HUDEP-2 (cell line): ENCODE measurements at regions not wholly inside any gene's neighbourhood (a gene's known extent, or its start where the extent isn't known, plus 50 kb on each side); places are given as distances from the start of the nearest gene placed in this dataset.
A peak's percentile ranks its signal among the peaks of the same experiment; 100 is the strongest.

Experiments used
- DNase-seq, 76 experiments: peaks; one replicate each; lab custom pipeline; 2025; ENCODE audit not compliant: unreplicated experiment in 76 of 76; lab: John Stamatoyannopoulos, UW

- no peak for DNase-seq
Observed at GRCh38 chr4:175946472-175947116, 119.0 kb upstream of the WDR17 start.

- peak in 3 of 76 experiments; percentile 0 to 15 (median 2) for DNase-seq
Observed at GRCh38 chr4:175947117-175947722, 118.4 kb upstream of the WDR17 start.

- no peak for DNase-seq
Observed at GRCh38 chr4:175951794-175952193, 113.8 kb upstream of the WDR17 start.

- DNase-seq = no peak
Observed at GRCh38 chr4:175953116-175953515, 112.5 kb upstream of the WDR17 start.

GRCh38 chr4:175953960-175954521 is 111.6 kb upstream of the WDR17 start:
- DNase-seq = peak in 5 of 76 experiments; percentile 1 to 5 (median 3)

GRCh38 chr4:175954685-175955084 is 111.0 kb upstream of the WDR17 start:
- DNase-seq = peak in 1 of 76 experiments; percentile 3

GRCh38 chr4:175961604-175962003 is 104.0 kb upstream of the WDR17 start:
- DNase-seq = no peak

- DNase-seq = no peak
Observed at GRCh38 chr4:175970072-175970471, 95.6 kb upstream of the WDR17 start.

- DNase-seq = no peak
Observed at GRCh38 chr4:175970724-175971123, 94.9 kb upstream of the WDR17 start.

- DNase-seq = no peak
Observed at GRCh38 chr4:175971388-175972179, 94.1 kb upstream of the WDR17 start.

GRCh38 chr4:175973027-175973923 is 92.4 kb upstream of the WDR17 start:
- no peak for DNase-seq

GRCh38 chr4:175983636-175984035 is 82.0 kb upstream of the WDR17 start:
- DNase-seq = no peak

GRCh38 chr4:175986668-175987067 is 79.0 kb upstream of the WDR17 start:
- DNase-seq = no peak

GRCh38 chr4:175988511-175988910 is 77.1 kb upstream of the WDR17 start:
- DNase-seq = no peak

GRCh38 chr4:175996206-175996605 is 69.4 kb upstream of the WDR17 start:
- no peak for DNase-seq

- no peak for DNase-seq
Observed at GRCh38 chr4:175997291-175997690, 68.3 kb upstream of the WDR17 start.

- no peak for DNase-seq
Observed at GRCh38 chr4:175998782-175999181, 66.9 kb upstream of the WDR17 start.

- DNase-seq = no peak
Observed at GRCh38 chr4:175999944-176000343, 65.7 kb upstream of the WDR17 start.

GRCh38 chr4:176001151-176002006 is 64.3 kb upstream of the WDR17 start:
- DNase-seq = no peak
